ENCODE measurements at regions not wholly inside any gene's neighbourhood (a gene's known extent, or its start where the extent isn't known, plus 50 kb on each side); places are given as distances from the start of the nearest gene placed in this dataset.

DNA sequence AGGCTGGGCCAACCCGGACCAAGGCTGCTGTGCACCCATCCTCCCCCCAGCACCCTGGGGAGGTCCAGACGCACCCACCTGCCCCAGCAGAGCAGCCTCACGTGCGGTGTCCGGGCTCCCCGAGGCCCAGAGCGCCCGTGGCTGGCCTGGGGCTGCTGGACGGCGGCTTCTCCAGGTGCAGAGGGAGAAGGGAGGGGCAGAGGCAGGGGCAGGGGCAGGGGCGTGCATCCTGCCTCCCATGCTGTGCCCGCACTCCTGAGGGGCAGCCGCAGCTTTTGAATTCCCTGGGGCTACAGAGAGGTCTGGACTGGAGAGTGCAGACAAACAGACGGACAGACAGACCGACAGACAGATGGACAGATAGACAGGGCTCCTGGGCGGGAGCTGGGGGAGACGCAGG, 83.6 kb upstream of the PRR5 start:
- FAIRE-seq (no peak), ATAC-seq (no peak)
- TF ChIP-seq CTCF (IDR thresholded peaks at IDR 0.05), result no peak

DNA sequence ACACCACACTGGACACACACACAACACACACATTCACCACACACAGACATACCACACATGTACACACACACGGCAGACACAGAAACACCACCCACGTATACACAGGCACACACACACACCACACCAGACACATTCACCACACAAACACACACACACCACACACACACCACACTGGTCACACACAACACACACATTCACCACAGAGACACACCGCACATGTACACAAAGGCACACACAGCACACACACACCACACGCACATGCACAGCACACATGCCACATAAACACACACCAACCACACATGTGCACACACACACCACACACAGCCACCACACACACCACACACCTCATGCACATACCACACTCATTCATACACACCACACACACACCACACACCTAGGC, 84.2 kb upstream of the PRR5 start:
- no peaks in the 10 kb centered on the region for H3K9me3 ChIP-seq
- WGBS, 2 donors, result 64 to 77% methylated on average over 4 of the region's 4 CpGs
- DNase-seq, result no peak
- no peaks in the 10 kb centered on the region for H3K4me1 ChIP-seq
- no peak for FAIRE-seq
- no peak overlapping the region for H3K4me3 ChIP-seq
- peaks cover 0 to 10% (median 2%) of the 10 kb centered on the region in 4 donors for H3K27me3 ChIP-seq
- intact Hi-C loops (cut with DNase I), result no loop called here
- no peak for ATAC-seq
- TF ChIP-seq CTCF (IDR thresholded peaks at IDR 0.05), result no peak
- H3K36me3 ChIP-seq, result no peaks in the 10 kb centered on the region
- no peak overlapping the region for H3K27ac ChIP-seq

More for the DNA sequence above, 83.6 kb upstream of the PRR5 start:
- no peak overlapping the region for H3K27ac ChIP-seq
- H3K27me3 ChIP-seq, result peaks cover 0 to 10% (median 2%) of the 10 kb centered on the region in 4 donors
- no peaks in the 10 kb centered on the region for H3K9me3 ChIP-seq
- H3K4me3 ChIP-seq, result no peak overlapping the region
- H3K4me1 ChIP-seq, result no peaks in the 10 kb centered on the region
- H3K36me3 ChIP-seq, result no peaks in the 10 kb centered on the region
- 29 to 35% methylated on average over 17 of the region's 17 CpGs for WGBS, 2 donors
- no peak for DNase-seq
- intact Hi-C loops (cut with DNase I), result no loop called here

- FAIRE-seq (no peak), ATAC-seq (no peak), DNase-seq (no peak)
- WGBS, 2 donors, result 53 to 69% methylated on average over 18 to 19 of the region's 19 CpGs
- intact Hi-C loops (cut with DNase I), result no loop called here
- H3K4me1 ChIP-seq, result no peaks in the 10 kb centered on the region
- TF ChIP-seq CTCF (IDR thresholded peaks at IDR 0.05), result no peak
- no peak overlapping the region for H3K27ac ChIP-seq
- no peaks in the 10 kb centered on the region for H3K36me3 ChIP-seq
- no peak overlapping the region for H3K4me3 ChIP-seq
- H3K9me3 ChIP-seq, result no peaks in the 10 kb centered on the region
- H3K27me3 ChIP-seq, result peaks cover 0 to 10% (median 2%) of the 10 kb centered on the region in 4 donors
These were observed 84.9 kb upstream of the PRR5 start for GRCh38 chr22:44616882-44617655.

- no peak for TF ChIP-seq CTCF (IDR thresholded peaks at IDR 0.05)
- DNase-seq (no peak), ATAC-seq (no peak), FAIRE-seq (no peak)
- Histone ChIP-seq H3K9me3 (no peaks in the 10 kb centered on the region), H3K36me3 (no peaks in the 10 kb centered on the region), H3K4me3 (no peak overlapping the region), H3K27ac (no peak overlapping the region), H3K27me3 (peaks cover 0 to 10% (median 2%) of the 10 kb centered on the region in 4 donors), H3K4me1 (no peaks in the 10 kb centered on the region)
- 55 to 56% methylated on average over 9 of the region's 9 CpGs for WGBS, 2 donors
- intact Hi-C loops (cut with DNase I), result no loop called here
These were observed 85.5 kb upstream of the PRR5 start for GRCh38 chr22:44616461-44616860.

DNA sequence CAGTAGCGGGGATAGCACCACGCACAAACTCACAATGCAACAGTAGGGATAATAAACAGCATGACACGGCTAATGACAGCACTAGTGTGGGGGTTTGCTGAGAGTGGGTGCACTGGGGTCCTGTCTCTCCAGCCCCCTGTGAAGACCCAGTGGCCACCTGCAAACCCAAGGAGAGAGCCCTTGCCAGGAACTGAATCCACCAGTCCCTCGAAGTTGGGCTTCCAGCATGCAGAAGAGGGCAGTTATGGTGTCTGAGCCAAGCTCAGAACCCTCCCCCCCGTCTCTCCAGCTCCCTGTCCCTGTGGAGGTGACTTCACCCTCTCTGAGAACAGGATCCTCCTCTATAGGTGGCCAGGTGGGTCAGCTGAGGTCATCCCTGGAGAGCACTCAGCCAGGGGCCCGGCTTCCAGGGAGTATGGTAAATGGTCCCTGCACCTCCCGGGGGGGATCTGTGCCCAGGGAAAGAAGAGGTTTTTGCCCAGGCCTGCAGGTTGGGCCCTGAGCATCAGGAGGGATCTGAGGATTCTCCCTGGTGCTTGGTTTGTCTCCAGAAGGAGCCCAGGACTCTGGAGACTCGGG, 86.3 kb upstream of the PRR5 start:
- no peaks in the 10 kb centered on the region for H3K36me3 ChIP-seq
- no peak overlapping the region for H3K4me3 ChIP-seq
- TF ChIP-seq CTCF (IDR thresholded peaks at IDR 0.05), result no peak
- peaks cover 0 to 10% (median 2%) of the 10 kb centered on the region in 4 donors for H3K27me3 ChIP-seq
- no peaks in the 10 kb centered on the region for H3K9me3 ChIP-seq
- no peak overlapping the region for H3K27ac ChIP-seq
- H3K4me1 ChIP-seq, result no peaks in the 10 kb centered on the region
- intact Hi-C loops (cut with DNase I), result no loop called here
- ATAC-seq (no peak), FAIRE-seq (no peak), DNase-seq (no peak)
- 68 to 76% methylated on average over 8 of the region's 8 CpGs for WGBS, 2 donors

Measured in pancreas (tissue), 10 donors.